Keratinocyte (primary cell): ENCODE measurements at regions not wholly inside any gene's neighbourhood (a gene's known extent, or its start where the extent isn't known, plus 50 kb on each side); places are given as distances from the start of the nearest gene placed in this dataset.

Source experiments
- DNase-seq: peaks from one replicate; pipeline ENCODE4 v3.0.0-alpha.2; 2011; ENCODE audit warnings: low read depth, missing footprints, low spot score
- FAIRE-seq: peaks from 2 replicates; lab custom pipeline; 2011; peaks lifted over from hg19 to GRCh38; lab: Jason Lieb, UNC
- H2AFZ ChIP-seq: 2 replicates; pipeline ENCODE4 v1.6.0; 2012; ENCODE audit warnings: low read length, control low read depth, inconsistent platforms; ENCODE audit not compliant: control insufficient read depth
- H3K27ac ChIP-seq: 2 replicates; pipeline ENCODE4 v1.5.1; 2011; ENCODE audit warnings: low read length; ENCODE audit not compliant: control insufficient read depth, insufficient read depth
- H3K27me3 ChIP-seq: 3 replicates; pipeline ENCODE4 v1.6.0; 2011; ENCODE audit warnings: low read length; ENCODE audit not compliant: control insufficient read depth, insufficient read depth; ENCODE audit errors: extremely low read depth
- H3K36me3 ChIP-seq, 2 experiments: 2 replicates in 1 of 2; 3 replicates in 1 of 2; pipeline ENCODE4 v1.5.1; 2011; ENCODE audit warnings: low read length in 2 of 2, mild to moderate bottlenecking in 1 of 2; ENCODE audit not compliant: control insufficient read depth in 2 of 2, insufficient read depth in 2 of 2; ENCODE audit errors: extremely low read depth in 1 of 2
- H3K4me1 ChIP-seq: 3 replicates; pipeline ENCODE4 v1.5.1; 2011; ENCODE audit warnings: low read length; ENCODE audit not compliant: control insufficient read depth, insufficient read depth; ENCODE audit errors: extremely low read depth
- H3K4me2 ChIP-seq: 3 replicates; pipeline ENCODE4 v1.6.0; 2011; ENCODE audit warnings: low read depth, low read length; ENCODE audit not compliant: control insufficient read depth, insufficient read depth; ENCODE audit errors: extremely low read depth
- H3K4me3 ChIP-seq, 3 experiments: fragments of 200-600 bp in 1 of 3; sonication (generic) in 1 of 3; 2 replicates in 2 of 3; 3 replicates in 1 of 3; pipeline ENCODE4 v1.5.1; 2011 to 2016; ENCODE audit warnings: low read length in 3 of 3, mild to moderate bottlenecking in 3 of 3, control low read depth in 2 of 3, inconsistent platforms in 1 of 3, low read depth in 1 of 3, mixed read lengths in 1 of 3, mixed run types in 1 of 3, moderate library complexity in 1 of 3; ENCODE audit not compliant: control insufficient read depth in 2 of 3, insufficient read depth in 2 of 3; ENCODE audit errors: extremely low read depth in 1 of 3
- H3K79me2 ChIP-seq: 2 replicates; pipeline ENCODE4 v1.6.0; 2012; ENCODE audit warnings: low read length; ENCODE audit not compliant: control insufficient read depth, insufficient read depth
- H3K9ac ChIP-seq: 3 replicates; pipeline ENCODE4 v1.6.0; 2011; ENCODE audit warnings: low read length; ENCODE audit not compliant: control insufficient read depth, insufficient read depth; ENCODE audit errors: extremely low read depth
- H3K9me1 ChIP-seq: 3 replicates; pipeline ENCODE4 v1.6.0; 2011; ENCODE audit warnings: low read length; ENCODE audit not compliant: control insufficient read depth, insufficient read depth; ENCODE audit errors: extremely low read depth
- H3K9me3 ChIP-seq: 2 replicates; pipeline ENCODE4 v1.5.1; 2012; ENCODE audit warnings: low read depth, low read length; ENCODE audit not compliant: control insufficient read depth
- H4K20me1 ChIP-seq: 3 replicates; pipeline ENCODE4 v1.6.0; 2011; ENCODE audit warnings: low read length; ENCODE audit not compliant: control insufficient read depth, insufficient read depth; ENCODE audit errors: extremely low read depth
- CTCF ChIP-seq, 3 experiments: IDR thresholded peaks in 1 of 3; conservative IDR thresholded peaks in 1 of 3; optimal IDR thresholded peaks in 1 of 3; 2 replicates in 2 of 3; 3 replicates in 1 of 3; pipeline versions ENCODE3 to v1.5.1; 2011; ENCODE audit warnings: low read length in 3 of 3, mild to moderate bottlenecking in 3 of 3, moderate library complexity in 2 of 3, control low read depth in 1 of 3, inconsistent platforms in 1 of 3; ENCODE audit not compliant: insufficient read depth in 2 of 3; ENCODE audit errors: extremely low read depth in 1 of 3
- EZH2 ChIP-seq: IDR thresholded peaks from one replicate; pipeline ENCODE4 v1.6.1; 2012; ENCODE audit warnings: inconsistent platforms, mild to moderate bottlenecking, low read length, moderate library complexity
- dilution Hi-C: fragments of 300-500 bp; cut with MboI; formaldehyde crosslinking; loops from one replicate; pipeline ENCODE4 v1.7.0; 2020; ENCODE audit warnings: low sequenced_read_pairs; ENCODE audit not compliant: extremely low pct_ligation_motif_present

- no peaks in the 10 kb centered on the region for H3K27me3 ChIP-seq
- H3K36me3 ChIP-seq: no peaks in the 10 kb centered on the region
- H3K4me3 ChIP-seq: no peak overlapping the region
- FAIRE-seq (no peak), DNase-seq (no peak)
- no peaks in the 10 kb centered on the region for H3K4me1 ChIP-seq
- no peak overlapping the region for H3K9ac ChIP-seq
- no peaks in the 10 kb centered on the region for H3K9me3 ChIP-seq
- no peak overlapping the region for H2AFZ ChIP-seq
- H3K9me1 ChIP-seq: no peaks in the 10 kb centered on the region
- no peak overlapping the region for H3K27ac ChIP-seq
- H3K79me2 ChIP-seq: no peaks in the 10 kb centered on the region
- no peak overlapping the region for H3K4me2 ChIP-seq
- TF ChIP-seq EZH2 (no peak), CTCF (optimal IDR thresholded peaks at IDR 0.05 in 1 of 3, IDR thresholded peaks at IDR 0.05 in 1 of 3, conservative IDR thresholded peaks at IDR 0.05 in 1 of 3; ENCODE audit: extremely low read depth in 1 of 3, insufficient read depth in 2 of 3, low read length in 3 of 3) (no peak)
- H4K20me1 ChIP-seq: no peaks in the 10 kb centered on the region
- dilution Hi-C loops: no loop called here
These were observed 135.5 kb upstream of the GRIK3 start for GRCh38 chr1:37169743-37170275.

- H4K20me1 ChIP-seq: no peaks in the 10 kb centered on the region
- TF ChIP-seq EZH2: no peak
- TF ChIP-seq CTCF (optimal IDR thresholded peaks at IDR 0.05 in 1 of 3, IDR thresholded peaks at IDR 0.05 in 1 of 3, conservative IDR thresholded peaks at IDR 0.05 in 1 of 3; ENCODE audit: extremely low read depth in 1 of 3, insufficient read depth in 2 of 3, low read length in 3 of 3): no peak
These were observed 137.4 kb upstream of the GRIK3 start for GRCh38 chr1:37171691-37172090.

More at GRCh38 chr1:37171691-37172090, 137.4 kb upstream of the GRIK3 start:
- dilution Hi-C loops: no loop called here
- Histone ChIP-seq H3K4me2 (no peak overlapping the region), H2AFZ (no peak overlapping the region), H3K36me3 (no peaks in the 10 kb centered on the region), H3K4me3 (no peak overlapping the region), H3K9ac (no peak overlapping the region), H3K27me3 (no peaks in the 10 kb centered on the region), H3K9me3 (no peaks in the 10 kb centered on the region), H3K79me2 (no peaks in the 10 kb centered on the region), H3K9me1 (no peaks in the 10 kb centered on the region), H3K4me1 (no peaks in the 10 kb centered on the region), H3K27ac (no peak overlapping the region)
- FAIRE-seq: no peak
- DNase-seq: no peak
